A549 (cell line): ENCODE measurements at regions not wholly inside any gene's neighbourhood (a gene's known extent, or its start where the extent isn't known, plus 50 kb on each side); places are given as distances from the start of the nearest gene placed in this dataset.

ENCODE experiments used
- BHLHE40 ChIP-seq: IDR thresholded peaks from 2 replicates; pipeline ENCODE4 v1.6.1; 2012; ENCODE audit warnings: low read depth, low read length, inconsistent platforms
- CTCF ChIP-seq: fragments of >200 bp; sonication (Bioruptor Twin); formaldehyde crosslinking; IDR thresholded peaks from 3 replicates; pipeline ENCODE4 v1.5.1; 2016
- EP300 ChIP-seq, 2 experiments: fragments of >200 bp; sonication (Bioruptor Twin); formaldehyde crosslinking; IDR thresholded peaks; 2 replicates in 1 of 2; 3 replicates in 1 of 2; pipeline ENCODE4 v1.6.1; 2016 to 2017
- ESRRA ChIP-seq: fragments of 150-350 bp; IDR thresholded peaks from 2 replicates; pipeline ENCODE4 v1.6.1; 2014; ENCODE audit warnings: mild to moderate bottlenecking, low read length, borderline replicate concordance
- MYC ChIP-seq: IDR thresholded peaks from 2 replicates; pipeline ENCODE4 v1.6.1; 2012; ENCODE audit warnings: mild to moderate bottlenecking, inconsistent platforms, low read length, improper control_type of control experiment, borderline replicate concordance
- PHF8 ChIP-seq: fragments of 200-600 bp; sonication (generic); IDR thresholded peaks from 2 replicates; pipeline ENCODE4 v1.6.1; 2016; ENCODE audit warnings: low read depth, mild to moderate bottlenecking, antibody characterized with exemption, moderate library complexity, borderline replicate concordance
- POLR2A ChIP-seq: IDR thresholded peaks from 2 replicates; pipeline ENCODE4 v1.6.1; 2012; ENCODE audit warnings: mild to moderate bottlenecking, low read length
- POLR2AphosphoS2 ChIP-seq: conservative IDR thresholded peaks from 2 replicates; pipeline ENCODE4 v1.6.1; 2012; ENCODE audit warnings: low read length, improper control_type of control experiment, inconsistent platforms
- RAD21 ChIP-seq, 2 experiments: fragments of >200 bp in 1 of 2; sonication (Bioruptor Twin) in 1 of 2; formaldehyde crosslinking in 1 of 2; IDR thresholded peaks in 1 of 2; conservative IDR thresholded peaks in 1 of 2; 2 replicates in 1 of 2; 3 replicates in 1 of 2; pipeline ENCODE4 v1.6.1; 2012 to 2018; ENCODE audit warnings: inconsistent platforms in 1 of 2
- ZSCAN20 ChIP-seq: fragments of 250-450 bp; sonication (Bioruptor Pico); IDR thresholded peaks from 2 replicates; pipeline ENCODE4 v1.8.0; 2022; ENCODE audit warnings: mild to moderate bottlenecking, moderate library complexity
- TF ChIP-seq, protein P1 (sequence below): fragments of 450-650 bp; IDR thresholded peaks from 2 replicates; pipeline ENCODE4 v1.6.1; 2014; ENCODE audit warnings: antibody characterized with exemption
- TF ChIP-seq, protein P2 (sequence below): fragments of 250-450 bp; sonication (Bioruptor Pico); IDR thresholded peaks from 2 replicates; pipeline ENCODE4 v1.5.0; 2021; ENCODE audit warnings: mild to moderate bottlenecking, moderate library complexity, borderline replicate concordance

DNA sequence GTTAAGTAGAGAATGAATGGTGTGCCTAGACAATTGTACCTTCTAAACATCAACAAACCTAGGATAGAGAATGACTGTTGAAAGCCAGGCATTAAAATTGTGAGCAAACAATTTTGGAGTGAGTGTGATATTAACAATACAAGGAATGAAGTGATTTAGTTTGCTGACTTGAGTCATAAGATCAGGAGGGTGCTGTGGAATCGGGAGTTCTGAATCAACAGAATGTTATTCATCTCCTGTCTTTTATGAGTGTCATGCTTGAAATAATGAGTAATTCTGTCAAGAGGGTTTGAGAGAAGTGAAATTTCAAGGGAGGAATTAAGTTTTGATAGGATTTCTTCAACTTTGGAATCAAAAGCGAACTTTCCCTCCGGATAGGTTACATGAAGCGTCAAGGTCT lies 214.4 kb upstream of the DSEL start:
- TF ChIP-seq CTCF (no peak), PHF8 (no peak), POLR2A (no peak), ZSCAN20 (no peak), EP300 (IDR thresholded peaks at IDR 0.05) (no peak), BHLHE40 (no peak), RAD21 (conservative IDR thresholded peaks at IDR 0.05 in 1 of 2, IDR thresholded peaks at IDR 0.05 in 1 of 2) (no peak), MYC (no peak), POLR2AphosphoS2 (no peak), ESRRA (no peak)
- TF ChIP-seq, protein P1, sequence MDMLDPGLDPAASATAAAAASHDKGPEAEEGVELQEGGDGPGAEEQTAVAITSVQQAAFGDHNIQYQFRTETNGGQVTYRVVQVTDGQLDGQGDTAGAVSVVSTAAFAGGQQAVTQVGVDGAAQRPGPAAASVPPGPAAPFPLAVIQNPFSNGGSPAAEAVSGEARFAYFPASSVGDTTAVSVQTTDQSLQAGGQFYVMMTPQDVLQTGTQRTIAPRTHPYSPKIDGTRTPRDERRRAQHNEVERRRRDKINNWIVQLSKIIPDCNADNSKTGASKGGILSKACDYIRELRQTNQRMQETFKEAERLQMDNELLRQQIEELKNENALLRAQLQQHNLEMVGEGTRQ, result no peak
- TF ChIP-seq, protein P2, sequence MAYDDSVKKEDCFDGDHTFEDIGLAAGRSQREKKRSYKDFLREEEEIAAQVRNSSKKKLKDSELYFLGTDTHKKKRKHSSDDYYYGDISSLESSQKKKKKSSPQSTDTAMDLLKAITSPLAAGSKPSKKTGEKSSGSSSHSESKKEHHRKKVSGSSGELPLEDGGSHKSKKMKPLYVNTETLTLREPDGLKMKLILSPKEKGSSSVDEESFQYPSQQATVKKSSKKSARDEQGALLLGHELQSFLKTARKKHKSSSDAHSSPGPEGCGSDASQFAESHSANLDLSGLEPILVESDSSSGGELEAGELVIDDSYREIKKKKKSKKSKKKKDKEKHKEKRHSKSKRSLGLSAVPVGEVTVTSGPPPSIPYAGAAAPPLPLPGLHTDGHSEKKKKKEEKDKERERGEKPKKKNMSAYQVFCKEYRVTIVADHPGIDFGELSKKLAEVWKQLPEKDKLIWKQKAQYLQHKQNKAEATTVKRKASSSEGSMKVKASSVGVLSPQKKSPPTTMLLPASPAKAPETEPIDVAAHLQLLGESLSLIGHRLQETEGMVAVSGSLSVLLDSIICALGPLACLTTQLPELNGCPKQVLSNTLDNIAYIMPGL, result no peak
